ENCODE measurements at regions not wholly inside any gene's neighbourhood (a gene's known extent, or its start where the extent isn't known, plus 50 kb on each side); places are given as distances from the start of the nearest gene placed in this dataset.

- no peak for TF ChIP-seq CTCF (conservative IDR thresholded peaks at IDR 0.05; ENCODE audit: low read length)
- no peak for TF ChIP-seq EZH2phosphoT487 (IDR thresholded peaks at IDR 0.05; ENCODE audit: borderline replicate concordance, low read depth, low read length)
Observed at GRCh38 chr18:25005541-25006403, 346.2 kb downstream of the ZNF521 start.

Measured in OCI-LY7 (cell line).